ENCODE measurements at regions not wholly inside any gene's neighbourhood (a gene's known extent, or its start where the extent isn't known, plus 50 kb on each side); places are given as distances from the start of the nearest gene placed in this dataset.

DNA sequence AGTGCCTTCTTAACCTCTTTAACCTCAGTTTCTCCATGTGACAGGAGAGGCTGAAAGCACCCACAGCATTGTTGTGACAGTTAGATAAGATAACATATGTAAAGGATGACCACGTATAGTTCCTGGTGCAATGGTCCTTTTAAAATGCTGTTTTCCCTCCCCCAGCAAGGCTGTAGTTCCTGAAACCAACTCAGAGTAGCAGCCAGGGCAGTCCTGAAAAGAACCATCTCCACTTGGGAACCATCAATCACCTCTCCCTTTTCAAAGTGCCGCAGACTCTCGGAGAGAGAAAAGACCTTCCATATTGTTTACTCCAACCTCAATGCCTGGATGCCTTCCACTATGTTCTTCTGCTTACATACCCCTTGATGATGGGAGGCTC is 158.8 kb downstream of the DDX1 start:
- no peak for TF ChIP-seq POLR2A (IDR thresholded peaks at IDR 0.05)
- TF ChIP-seq, protein P1, sequence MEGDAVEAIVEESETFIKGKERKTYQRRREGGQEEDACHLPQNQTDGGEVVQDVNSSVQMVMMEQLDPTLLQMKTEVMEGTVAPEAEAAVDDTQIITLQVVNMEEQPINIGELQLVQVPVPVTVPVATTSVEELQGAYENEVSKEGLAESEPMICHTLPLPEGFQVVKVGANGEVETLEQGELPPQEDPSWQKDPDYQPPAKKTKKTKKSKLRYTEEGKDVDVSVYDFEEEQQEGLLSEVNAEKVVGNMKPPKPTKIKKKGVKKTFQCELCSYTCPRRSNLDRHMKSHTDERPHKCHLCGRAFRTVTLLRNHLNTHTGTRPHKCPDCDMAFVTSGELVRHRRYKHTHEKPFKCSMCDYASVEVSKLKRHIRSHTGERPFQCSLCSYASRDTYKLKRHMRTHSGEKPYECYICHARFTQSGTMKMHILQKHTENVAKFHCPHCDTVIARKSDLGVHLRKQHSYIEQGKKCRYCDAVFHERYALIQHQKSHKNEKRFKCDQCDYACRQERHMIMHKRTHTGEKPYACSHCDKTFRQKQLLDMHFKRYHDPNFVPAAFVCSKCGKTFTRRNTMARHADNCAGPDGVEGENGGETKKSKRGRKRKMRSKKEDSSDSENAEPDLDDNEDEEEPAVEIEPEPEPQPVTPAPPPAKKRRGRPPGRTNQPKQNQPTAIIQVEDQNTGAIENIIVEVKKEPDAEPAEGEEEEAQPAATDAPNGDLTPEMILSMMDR (IDR thresholded peaks at IDR 0.05): no peak

Data from thyroid gland (tissue), 4 donors.